GM19099 (cell line): ENCODE measurements at regions not wholly inside any gene's neighbourhood (a gene's known extent, or its start where the extent isn't known, plus 50 kb on each side); places are given as distances from the start of the nearest gene placed in this dataset.

Source experiments
- POLR2A ChIP-seq: IDR thresholded peaks from 3 replicates; pipeline ENCODE4 v1.6.1; 2011; ENCODE audit warnings: low read depth; ENCODE audit not compliant: insufficient read length; ENCODE audit errors: extremely low read depth

DNA sequence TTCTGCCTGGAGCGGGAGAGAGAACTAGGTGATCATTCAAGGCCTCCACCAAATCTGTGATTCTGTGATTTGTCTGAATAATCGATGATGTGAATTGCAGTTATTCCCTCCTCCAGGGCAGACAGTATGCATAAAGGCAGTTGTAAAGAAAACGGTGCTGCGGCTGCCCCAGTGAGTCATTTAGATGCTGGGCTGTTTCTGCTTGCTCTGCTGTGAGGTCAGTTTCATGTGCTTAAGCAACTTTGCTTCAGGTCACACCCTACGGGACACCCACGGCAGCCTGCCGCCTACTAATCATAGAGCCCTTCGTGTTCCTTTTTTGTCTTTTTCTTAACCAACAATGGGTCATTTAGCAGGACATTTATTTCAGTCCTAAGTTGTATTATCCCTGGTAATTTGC is 158.1 kb upstream of the PITRM1 start:
- no peak for TF ChIP-seq POLR2A

DNA sequence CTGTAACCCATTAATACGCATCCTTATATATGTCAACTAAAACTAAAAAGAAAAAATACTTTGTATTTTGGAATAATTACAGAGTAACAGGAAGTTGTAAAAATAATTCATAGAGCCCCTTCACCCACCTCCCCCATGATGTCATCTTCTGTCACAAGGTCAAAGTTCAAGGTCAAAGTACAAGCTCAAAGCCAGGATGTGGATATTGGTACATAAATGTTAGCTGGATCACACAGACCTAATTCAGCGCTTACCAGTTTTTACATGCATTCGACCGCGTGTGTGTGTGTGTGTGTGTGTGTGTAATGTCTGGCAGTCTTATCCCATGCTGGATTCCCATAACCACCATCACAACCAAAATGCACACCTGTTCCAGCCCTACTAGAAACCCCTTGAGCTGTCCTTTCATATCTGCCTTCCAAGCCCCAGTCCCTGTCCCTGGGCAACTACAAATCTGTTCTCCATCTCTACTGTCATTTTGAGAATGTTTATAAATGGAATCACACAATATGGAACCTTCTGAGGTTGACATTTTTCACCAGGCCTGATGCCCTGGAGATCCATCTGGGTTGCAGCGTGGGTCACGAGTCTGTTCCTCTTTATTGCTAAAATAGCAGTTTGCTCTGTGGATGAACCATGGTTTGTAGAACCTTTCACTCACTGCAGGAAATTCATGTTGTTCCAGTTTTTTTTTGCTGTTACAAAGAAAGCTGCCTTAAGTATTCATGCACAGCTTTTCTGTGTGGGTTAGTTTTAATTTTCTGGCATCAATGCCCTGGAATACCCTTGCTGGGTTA is 153.6 kb upstream of the PITRM1 start:
- TF ChIP-seq POLR2A = no peak

DNA sequence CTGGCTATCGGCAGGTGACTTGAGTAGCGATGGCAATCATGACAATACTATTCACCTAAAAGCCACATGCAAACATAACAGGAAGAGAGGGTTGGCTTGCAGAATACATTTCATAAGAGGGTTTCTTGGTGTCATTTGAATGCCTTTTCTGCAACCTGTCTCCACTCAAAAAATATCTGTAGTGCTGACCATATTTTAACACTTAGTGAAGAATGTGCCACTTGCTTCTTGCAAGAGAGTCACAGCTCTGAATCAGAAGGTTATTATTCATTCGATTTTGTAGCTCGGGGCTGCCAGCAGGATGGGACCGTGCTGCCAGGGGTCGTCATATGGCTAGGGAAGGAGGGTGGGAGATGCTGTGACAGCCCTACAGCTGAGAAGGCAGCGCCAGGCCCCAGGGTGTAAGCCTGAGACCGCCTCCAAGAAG is 152.0 kb upstream of the PITRM1 start:
- no peak for TF ChIP-seq POLR2A

DNA sequence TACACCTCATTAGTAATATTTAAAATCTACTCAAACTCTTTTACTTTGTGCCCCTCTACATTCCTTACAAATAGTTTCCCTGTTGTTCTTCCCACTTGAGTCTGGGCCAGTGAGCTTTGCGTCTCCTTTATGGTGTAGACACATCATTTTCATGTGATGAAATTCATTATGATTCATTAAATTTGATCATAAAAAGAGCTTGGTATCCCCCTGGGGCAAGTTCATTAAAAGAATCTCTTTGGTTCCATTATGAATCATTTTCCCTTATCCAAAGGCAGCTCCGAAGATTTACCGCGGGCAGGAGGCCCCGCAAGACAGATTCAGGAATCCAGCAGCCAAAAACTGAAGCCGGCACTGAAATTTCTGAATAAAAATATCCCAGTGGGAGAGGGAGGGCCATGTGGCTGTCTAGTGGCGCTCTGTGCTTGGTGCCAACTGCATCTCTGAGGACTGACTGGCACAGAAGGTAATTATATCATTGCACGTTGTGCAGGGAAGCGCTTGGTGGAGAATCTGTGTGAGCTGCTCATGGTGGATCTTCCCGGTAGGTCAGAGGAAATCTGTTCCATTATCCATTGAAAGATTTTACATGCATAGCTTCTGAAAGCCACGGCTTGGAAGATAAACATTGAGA is 151.4 kb upstream of the PITRM1 start:
- TF ChIP-seq POLR2A = no peak

DNA sequence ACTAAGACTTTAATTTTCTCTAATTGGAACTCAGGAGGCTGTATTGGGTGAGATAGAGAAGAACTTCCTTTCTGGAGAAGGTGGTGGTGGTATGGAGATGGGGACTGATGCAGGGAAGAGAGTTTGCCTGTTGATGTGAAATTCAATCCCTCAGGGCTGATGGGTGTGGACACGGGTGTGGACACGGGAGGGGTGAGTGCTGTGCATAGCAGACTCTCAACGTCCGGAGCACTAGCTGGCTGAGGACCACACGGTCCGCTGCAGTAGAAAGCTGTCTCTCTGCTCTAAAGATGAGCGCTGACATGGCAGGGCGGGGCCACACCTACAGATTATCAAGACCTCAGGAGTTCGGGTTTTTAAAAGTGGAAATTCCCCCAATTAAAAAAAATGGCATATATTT is 148.5 kb upstream of the PITRM1 start:
- no peak for TF ChIP-seq POLR2A

DNA sequence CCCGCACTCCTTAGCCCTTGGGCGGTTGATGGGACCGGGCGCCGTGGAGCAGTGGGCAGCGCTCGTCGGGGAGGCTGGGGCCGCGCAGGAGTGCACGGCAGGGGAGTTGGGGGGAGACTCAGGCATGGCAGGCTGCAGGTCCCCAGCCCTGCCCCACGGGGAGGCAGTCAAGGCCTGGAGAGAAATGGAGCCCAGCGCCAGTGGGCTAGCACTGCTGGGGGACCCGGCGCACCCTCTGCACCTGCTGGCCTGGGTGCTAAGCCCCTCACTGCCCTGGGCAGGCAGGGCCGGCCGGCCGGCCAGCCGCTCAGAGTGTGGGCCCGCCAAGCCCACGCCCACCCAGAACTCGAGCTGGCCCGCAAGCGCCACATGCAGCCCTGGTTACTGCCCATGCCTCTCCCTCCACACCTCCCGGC is 147.2 kb upstream of the PITRM1 start:
- no peak for TF ChIP-seq POLR2A

DNA sequence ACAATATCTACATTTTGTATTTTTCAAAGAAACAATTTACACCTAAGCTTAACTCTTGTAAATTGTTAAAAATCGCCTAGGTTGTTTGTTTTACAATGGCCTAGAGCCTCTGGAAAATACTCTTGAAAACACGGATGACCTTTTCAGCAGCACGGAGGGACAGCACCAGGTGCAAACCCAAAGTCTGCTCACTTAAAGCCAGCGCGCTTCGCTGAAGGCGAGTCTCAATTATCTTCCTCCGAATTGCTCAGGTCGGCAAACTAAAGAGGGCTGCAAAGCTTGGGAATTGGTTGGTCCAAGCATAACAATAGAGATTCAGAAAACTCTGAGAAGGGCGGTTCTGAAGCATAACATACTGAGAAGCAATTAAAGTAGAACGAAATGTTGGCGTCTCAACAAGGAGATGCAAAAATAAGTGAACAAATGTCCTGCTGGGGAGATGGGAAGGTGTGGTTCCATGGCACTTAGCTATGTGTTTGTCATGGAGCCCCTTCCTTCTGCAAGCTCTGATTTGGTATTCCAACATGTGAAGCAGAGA is 139.9 kb upstream of the PITRM1 start:
- no peak for TF ChIP-seq POLR2A

DNA sequence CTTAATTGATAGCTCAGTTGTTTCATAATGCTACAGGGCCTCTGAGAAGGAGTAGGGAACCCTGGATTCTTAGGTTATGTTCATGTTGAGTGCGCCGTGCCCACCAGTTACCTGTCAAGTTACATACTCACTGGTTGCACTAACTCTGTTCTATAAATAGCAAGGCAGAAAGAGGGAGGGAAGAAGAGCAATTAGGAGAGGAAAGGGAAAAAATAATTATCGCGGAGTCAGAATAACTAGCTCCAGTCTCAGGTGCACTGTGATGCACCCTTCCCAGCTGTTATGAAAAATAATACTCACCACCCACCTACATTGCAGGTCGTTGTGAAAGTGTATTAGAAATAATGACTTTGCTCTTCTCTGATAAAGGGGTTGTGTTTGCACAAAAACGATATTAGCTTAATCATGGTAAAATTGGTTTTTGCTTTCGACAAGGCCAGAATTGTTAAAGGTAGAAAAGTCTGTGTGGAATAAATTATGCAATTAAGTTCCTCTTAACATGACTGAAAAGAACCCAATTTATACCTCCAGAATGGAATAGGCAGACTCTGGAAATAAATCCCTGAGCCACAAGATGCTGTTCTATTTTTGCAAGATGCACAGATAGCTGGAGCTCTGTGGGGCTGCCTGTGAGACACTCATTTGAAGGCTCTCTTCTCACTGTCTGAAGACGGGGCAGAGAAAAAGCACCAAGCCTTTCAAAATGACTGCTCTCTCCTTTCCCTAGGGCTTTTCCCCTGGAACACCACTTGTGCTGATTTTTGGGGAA is 137.6 kb upstream of the PITRM1 start:
- TF ChIP-seq POLR2A = no peak

DNA sequence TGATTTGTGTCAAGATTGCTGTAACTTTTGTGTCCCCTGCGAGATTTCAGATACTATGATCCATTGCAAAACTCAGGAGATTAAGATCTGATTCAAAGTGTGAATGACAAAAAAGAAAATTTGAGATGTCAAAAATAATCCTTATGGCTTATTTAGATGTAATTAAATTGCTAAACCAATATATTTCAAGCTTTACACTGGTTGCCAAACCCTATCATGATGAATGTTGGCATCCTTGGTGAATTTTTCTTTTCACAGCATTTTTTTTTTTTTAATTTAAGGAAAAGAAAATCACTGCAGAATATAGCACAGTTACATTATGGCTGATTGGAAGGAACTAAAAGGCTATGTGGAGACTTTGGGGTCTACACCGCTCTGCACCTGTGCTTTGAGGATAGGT is 133.5 kb upstream of the PITRM1 start:
- no peak for TF ChIP-seq POLR2A

DNA sequence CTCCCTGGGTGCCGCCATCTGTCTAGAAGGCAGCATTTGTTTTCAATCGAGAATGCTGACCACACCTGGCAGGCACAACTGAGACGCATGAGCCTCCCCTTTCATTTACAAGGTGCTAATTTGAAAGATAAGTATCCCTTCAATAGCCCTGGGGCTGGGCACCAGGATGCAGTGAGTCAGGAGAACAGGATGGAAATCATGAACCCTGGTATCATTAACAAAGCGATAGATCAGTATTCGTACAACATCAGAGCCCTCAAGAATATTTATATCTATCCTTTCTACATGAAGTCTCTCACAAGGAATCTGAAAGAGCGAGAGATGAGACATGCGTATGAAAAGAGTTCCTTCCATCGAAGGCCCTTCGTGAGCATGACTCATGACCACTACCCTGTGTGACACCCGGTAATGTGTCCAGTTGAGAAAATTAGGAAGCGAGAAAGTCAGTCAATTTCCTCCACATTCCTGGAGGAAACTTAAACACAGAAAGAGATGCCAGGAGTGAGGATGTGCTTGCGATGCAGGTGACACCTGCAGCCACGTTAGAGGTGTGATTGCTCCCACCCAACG is 123.1 kb upstream of the PITRM1 start:
- TF ChIP-seq POLR2A = no peak

DNA sequence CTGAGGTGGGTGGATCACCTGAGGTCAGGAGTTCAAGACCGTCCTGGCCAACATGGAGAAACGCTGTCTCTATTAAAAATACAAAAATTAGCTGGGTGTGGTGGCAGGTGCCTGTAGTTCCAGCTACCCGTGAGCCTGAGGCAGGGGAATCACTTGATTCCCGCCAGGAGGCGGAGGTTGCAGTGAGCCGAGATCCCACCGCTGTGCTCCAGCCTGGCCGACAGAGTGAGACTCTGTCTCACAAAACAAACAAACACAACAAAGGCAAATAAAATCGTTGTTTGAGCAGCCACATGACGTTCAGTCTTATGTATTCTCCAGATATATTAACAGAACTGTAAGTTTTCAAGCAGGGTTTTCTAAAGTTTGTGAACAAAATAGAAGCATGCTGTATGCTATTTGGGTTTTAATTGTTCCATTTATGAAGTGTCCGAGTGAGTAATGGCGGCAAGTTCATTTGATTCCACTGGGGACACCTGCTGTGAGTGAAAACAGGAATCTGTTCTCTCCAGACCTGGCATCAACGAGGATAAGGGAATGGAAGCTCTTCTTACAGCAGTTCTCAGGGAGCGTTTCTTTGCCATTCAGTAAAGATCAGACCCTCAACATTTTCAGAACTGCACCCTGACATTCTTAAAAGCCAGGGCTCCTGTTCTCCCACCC is 122.5 kb upstream of the PITRM1 start:
- no peak for TF ChIP-seq POLR2A

DNA sequence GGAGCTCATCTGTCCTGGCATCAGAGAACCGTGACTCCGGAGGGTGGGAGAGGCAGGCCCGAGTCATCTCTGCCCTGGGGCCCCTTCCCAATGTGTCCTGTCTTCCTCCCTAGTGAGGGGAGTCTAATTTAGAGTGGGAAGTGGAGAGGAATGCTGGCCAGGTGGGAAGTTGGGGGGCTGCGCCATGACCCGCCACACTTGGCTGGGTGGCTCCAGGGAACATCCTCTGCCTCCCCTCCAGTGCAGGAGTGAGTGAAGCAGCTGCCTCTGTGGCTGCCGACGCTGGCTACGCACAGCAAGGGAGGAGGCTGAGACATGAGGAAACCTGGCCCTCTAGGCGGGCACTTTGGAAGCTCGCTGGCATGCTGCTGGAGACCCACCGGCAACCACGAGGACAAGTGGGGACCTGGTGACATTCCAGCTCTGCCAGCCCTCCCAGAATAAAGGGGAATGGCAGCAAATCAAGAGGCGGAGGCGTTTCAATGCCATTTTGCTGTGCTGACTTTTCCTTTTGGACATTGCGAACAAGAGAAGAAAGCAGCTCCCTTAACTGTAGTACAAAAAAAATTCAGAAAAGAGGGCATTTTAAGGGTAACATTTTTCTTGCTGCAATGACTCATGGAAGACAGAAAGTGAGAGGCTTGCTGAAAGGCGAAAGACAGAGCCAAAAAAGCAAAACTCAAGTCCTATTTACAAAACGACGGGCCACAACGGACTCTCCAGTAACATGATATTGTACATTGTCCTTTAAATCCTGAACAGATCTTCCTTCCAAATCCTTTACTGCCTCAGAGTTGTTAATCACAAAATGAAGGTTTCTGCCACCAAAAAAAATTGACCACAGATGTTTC is 121.2 kb upstream of the PITRM1 start:
- TF ChIP-seq POLR2A = no peak

DNA sequence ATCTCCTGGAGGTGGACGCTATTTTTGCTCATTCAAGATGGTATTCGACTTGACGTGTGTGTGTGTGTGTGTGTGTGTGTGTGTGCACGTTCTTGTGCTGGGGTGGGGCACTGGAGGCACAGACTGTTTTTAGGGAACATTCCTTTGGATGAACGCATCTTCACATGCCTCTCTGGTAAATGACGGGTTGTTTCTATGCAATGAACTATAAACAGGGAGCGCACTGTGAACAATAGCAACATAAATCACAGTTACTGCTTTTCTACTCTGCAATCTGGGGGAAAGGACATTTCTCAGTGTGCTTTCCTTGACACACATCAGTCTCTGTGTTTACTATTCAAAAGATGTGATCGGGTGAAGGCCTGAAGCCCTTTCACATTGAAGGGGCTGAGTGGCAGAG is 120.1 kb upstream of the PITRM1 start:
- TF ChIP-seq POLR2A = no peak

DNA sequence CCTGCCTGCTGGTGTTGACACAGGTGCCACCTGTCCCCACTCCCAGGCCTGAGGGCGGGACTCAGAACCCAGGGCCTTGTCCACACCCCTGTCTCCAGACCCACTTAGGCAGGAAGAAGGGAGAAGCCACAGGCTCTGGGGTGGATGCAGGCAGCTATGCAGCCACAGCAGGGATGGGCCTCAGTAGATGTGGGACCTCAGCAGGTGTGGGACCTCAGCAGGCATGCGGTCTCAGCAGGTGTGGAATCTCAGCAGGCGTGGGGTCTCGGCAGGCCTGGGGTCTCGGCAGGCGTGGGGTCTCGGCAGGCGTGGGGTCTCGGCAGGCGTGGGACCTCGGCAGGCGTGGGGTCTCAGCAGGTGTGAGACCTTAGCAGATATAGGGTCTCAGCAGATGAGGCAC is 118.0 kb upstream of the PITRM1 start:
- TF ChIP-seq POLR2A = no peak
